Epidermal melanocyte (primary cell): ENCODE measurements at regions not wholly inside any gene's neighbourhood (a gene's known extent, or its start where the extent isn't known, plus 50 kb on each side); places are given as distances from the start of the nearest gene placed in this dataset.
"Not testable (repeated sequence)": the region's sequence is repeated elsewhere in the genome, so short reads cannot be mapped to it uniquely, and the experiment has no call there.

Source experiments
- DNase-seq: peaks from one replicate; pipeline ENCODE4 v3.0.0; 2011; ENCODE audit warnings: low spot score; ENCODE audit not compliant: insufficient read length

DNA sequence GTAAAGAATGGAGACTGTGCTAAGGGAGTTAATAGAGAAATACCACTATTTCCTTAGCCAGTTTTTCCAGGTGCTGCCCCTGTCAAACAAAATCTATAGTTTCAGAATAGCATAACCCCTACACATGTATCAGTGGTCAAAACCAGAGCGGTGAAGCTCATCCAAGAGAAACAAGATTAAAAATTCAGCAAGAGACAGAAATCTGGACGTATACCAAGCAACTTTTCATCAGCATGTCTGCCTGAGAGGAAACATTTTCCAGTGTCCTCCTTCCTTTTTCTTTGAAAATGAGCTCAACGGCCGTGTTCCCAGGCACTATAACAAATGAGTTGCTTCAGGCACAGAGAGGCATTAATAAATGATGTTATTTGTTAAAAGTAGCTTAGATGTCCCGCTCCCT, 416.5 kb downstream of the BCKDHB start:
- no peak for DNase-seq

DNA sequence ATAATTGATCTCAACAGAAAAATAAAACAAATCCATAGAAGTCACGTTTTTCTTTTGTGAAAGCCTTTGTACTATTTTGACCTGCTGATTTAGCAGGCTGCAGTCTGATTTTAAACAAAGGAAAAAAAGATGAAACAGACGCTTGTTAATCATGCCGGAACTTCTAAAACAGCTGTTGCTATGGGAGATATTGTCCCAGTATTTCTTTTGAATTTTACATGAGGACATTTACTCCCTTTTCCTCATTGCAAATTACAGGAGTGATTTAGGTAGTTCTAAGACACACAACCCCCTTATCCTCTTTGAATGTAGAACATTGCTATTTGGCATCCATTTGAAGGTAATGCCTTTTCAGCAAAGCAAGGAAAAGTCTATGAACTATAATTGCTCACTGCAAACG, 416.1 kb downstream of the BCKDHB start:
- DNase-seq, result no peak

DNA sequence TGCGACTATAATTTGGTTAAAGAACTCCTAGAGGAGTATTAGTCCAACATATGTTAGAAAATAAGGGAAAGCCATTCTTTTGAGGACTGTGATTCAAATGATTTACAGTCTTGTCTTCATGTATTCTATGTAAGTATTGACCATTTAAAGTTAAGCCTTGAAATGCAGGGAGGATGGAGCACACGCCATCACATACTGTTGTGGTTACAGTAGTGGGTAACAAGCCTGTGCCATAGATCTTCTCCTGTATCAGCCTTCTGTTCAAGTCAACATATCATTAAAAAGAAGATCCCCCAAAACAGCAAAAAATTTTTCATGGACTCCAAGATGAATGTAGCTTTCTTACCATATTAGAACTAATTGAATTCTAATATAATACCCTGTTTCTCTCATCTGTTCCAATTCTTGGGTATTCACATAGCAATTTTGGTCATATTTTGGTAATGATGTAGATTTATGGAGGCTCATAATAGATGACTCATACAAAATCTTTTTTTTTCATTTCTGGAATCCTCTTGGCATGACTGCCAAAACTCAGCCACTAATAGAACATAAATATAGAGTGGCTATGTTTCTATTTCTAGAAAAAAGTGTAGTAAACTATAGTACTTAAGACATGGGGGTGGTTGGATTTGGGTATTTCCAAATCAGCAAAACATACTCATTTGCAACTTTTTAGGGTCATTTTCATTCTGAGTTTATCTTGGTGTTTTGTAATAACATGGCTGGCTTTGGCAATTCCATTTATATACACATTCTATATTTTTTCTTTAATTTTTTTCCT, 413.5 kb downstream of the BCKDHB start:
- DNase-seq, result no peak

DNA sequence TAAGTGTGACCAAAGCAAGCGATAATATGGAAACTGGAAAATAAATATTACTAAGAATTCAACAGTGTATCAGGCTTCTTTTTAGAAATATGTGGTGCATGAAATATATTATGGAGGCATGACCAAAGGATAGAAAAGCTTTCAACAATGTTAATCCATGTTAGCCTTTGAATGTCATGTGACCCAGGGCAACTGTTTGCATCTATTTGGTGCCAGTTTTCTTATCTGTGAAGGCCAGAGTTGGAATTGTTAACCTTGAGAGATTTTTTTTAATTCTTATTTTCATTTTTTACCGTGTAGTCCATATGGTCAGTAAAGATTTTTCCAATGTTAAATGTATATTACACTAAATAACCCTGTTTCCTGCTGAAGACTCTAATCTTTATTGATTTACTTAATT, 411.1 kb downstream of the BCKDHB start:
- DNase-seq, result no peak

DNA sequence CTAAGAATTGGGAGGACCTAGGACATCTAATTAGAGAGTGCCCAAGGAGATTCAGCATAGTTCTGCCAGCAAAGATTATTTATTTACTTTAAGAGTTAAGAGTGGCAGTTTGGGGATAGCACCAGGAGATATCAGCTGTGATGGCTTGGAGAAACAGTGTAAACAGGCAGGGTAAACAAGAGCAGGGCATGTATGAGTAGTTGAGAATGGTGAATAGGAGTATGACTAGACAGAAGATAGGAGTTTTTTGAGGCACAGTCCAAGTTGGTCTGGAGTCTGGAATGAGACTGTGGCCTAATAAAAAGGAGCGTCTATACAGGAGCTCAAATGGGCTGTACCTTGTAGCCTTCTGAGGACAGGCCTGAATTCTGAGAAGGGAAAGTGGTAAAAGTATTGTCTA, 404.1 kb downstream of the BCKDHB start:
- DNase-seq, result not testable (repeated sequence)

DNA sequence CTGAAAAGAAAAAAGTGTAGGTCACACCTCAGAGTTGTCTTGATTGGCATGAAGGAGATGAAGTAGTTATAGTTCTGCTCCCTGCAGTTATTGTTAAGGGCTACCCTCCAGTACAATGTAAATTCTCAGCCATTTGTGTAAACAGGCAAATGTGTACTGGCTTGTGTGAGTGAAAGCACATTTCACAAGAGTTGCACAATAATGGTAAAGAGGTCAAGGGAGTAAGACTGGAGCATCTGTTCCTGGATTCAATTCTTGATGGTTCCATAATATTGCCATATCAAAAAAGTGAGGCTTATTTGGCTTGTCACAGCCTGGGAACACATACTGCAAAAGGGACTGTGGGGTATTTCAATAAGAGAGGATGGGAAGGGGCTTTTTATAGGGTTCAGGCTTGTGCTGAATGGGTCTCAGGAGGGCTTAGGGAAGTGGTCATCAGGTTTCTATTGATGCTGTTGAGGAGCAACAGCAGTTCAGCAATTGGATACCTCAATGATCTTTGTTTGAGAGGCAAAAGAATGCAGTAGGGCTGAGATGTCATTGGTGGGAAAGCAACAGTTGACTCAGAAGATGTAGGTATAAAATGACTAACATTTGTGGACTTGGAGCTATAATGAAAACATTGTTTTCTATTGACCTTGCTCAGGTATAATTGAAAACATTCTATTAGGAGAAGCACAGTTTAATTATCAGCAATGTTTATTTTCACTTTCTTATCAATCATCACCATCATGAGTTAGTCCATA, 402.6 kb downstream of the BCKDHB start:
- no peak for DNase-seq

DNA sequence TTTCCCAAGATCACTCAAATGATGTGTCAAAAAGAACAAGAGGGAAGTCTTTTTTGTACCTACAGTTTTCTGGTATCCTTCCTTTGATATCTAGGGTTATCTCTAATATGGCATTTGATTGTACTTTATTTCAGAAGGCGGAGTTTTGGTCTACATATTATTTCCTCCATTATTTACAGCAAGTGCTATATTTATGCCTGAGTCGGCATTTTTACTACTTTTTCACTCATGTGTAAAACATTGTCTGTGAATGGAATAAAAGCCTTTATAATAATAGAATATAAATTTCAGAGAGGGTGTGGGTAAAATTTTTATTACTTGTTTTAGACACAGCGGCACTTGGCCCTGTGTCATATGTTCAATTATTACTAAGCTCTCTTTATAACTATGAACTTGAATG, 398.4 kb downstream of the BCKDHB start:
- no peak for DNase-seq

DNA sequence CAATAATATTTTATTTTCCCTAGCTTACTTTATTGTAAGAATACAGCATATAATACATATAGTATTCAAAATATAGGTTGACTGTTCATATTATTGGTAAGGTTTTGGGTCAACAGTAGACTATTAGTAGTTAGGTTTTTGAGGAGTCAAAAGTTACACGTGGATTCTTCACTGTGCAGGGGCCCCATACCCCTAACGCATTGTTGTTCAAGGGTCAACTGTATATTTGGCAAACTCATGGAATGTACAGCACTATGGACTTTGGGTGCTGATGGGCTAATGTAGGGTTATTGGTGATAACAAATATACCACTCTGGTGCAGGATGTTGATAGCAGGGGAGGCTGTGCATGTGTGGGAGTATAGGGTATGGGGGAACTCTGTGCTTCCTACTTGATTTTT, 397.2 kb downstream of the BCKDHB start:
- DNase-seq, result no peak

DNA sequence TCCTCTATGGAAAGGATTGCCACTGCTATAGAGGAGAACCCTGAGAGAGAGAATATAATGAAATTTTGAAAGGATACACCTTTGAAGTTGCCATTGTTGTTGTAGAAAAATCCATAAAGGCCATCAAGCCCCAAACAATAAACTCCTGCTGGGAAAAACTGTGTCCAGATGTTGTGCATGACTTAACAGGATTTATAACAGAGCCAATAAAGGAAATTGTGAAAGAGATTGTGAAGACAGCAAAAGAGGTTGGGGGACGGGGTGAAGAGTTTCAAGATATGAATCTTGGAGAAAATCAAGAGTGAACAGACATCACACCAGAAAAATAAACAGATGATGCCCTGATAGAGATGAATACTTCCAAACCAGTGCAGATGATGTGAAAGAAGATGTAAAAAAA, 396.4 kb downstream of the BCKDHB start:
- no peak for DNase-seq

DNA sequence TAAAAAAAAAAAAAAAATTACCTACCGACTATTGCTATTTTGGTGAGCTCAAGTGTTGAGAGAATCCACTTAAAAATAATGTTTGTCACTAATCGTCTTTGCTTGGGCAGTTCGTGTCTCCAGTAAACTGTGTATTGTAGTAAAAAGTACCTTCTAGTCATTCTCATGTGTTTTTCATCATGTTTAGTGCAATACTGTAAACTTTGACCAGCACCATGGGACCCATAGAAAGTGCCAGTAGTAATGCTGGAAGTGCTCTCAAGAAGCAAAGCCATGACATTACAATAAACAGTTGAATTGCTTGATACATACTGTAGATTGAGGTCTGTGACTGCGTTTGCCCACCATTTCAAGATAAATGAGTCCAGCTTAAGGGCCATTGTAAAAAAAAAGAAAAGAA, 395.2 kb downstream of the BCKDHB start:
- DNase-seq, result no peak

DNA sequence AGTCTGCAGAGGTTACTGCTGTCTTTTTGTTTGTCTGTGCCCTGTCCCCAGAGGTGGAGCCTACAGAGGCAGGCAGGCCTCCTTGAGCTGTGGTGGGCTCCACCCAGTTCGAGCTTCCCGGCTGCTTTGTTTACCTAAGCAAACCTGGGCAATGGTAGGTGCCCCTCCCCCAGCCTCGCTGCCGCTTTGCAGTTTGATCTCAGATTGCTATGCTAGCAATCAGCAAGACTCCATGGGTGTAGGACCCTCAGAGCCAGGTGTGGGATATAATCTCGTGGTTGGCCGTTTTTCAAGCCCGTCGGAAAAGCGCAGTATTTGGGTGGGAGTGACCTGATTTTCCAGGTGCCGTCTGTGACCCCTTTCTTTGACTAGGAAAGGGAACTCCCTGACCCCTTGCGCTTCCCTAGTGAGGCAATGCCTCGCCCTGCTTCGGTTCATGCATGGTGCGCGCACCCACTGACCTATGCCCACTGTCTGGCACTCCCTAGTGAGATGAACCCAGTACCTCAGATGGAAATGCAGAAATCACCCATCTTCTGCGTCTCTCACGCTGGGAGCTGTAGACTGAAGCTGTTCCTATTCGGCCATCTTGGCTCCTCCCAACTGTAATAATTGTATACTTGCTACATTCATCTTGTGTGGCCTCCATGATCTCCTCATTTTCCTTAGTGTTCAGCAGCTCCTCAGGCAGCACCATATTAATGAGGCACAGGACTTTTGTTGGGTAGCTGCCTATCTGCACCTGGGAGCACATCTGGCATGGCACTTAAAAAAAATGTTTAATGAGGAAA, 391.4 kb downstream of the BCKDHB start:
- not testable (repeated sequence) for DNase-seq

DNA sequence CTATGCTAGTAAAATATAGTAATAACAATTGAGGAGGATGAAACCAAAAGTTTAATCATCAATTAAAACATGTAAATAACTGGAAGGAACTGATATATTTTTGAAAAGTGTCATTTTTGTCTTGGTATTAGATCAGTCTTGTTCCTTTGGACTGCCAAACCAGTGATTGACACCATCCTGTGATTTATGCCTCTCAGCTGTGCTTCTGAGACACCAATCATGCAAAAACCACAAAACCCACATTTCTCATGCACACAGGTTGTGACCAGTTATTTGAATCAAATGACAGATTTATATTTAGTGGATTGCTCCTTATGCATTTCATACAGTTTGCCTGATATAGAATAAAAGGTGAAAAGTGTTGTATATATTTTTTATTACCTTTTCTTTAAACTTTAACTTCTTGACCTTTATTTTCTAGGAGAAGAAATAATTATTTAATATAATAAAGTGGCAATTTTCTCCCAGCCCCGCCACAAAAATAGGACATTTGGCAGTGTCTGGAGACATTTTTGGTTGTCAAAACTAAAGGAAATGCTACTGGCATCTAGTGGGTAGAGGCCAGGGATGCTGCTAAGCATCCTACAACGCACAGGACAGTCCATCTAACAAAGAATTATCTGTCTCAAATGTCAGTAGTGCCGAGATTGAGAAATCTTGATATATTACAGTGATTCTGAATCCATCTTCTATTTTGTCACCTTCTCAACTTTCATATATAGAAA, 383.6 kb downstream of the BCKDHB start:
- no peak for DNase-seq

DNA sequence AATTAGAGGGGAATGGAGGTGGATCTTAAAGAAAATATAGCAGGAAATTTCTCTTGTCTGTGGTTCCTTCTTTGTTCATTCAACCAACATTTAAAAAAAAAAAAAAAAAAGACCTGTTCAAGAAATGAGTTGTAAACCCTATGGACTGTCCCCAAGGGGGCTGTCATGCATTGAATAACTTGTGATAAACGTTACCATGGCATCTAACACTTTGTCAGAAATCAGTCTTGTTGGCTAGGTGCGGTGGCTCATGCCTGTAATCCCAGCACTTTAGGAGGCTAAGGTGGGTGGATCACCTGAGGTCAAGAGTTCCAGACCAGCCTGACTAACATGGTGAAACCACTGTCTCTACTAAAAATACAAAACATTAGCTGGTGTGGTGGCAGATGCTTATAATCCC, 381.7 kb downstream of the BCKDHB start:
- no peak for DNase-seq

DNA sequence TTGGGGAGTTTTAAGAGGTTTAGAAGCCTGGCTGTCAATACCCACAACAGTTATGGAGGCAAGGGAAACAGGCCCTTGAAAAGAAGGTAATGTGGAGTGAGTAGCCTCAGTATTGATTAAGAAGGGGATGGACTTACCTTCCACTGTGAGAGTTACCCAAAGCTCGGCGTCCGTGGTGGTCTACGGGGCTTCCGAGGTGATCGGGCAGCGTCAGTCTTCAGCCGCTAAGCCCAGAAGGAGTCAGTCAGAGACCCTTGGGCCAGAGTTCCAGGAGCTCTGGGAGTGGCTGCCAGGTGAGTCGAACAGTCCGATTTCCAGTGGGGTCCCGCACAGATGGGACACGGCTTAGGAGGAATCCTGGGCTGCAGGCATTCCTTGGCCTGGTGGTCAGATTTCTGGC, 379.0 kb downstream of the BCKDHB start:
- DNase-seq, result not testable (repeated sequence)

DNA sequence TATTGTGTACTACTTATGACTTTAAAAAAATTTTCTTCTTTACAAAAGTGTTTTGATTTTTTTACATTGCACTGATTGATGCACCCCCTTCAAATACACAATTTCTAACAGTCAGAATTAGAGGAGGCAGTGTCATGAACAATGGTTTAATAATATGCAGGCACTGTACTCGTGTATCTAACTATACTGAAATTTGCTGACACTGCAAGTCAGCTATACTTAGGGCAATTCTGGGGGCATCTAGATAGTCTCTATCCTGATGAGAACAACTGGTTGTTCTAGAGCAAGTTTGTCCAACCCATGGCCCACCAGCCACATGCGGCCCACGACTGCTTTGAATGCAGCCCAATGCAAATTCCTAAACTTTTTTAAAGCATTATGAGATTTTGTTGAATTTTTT, 375.6 kb downstream of the BCKDHB start:
- DNase-seq, result no peak

DNA sequence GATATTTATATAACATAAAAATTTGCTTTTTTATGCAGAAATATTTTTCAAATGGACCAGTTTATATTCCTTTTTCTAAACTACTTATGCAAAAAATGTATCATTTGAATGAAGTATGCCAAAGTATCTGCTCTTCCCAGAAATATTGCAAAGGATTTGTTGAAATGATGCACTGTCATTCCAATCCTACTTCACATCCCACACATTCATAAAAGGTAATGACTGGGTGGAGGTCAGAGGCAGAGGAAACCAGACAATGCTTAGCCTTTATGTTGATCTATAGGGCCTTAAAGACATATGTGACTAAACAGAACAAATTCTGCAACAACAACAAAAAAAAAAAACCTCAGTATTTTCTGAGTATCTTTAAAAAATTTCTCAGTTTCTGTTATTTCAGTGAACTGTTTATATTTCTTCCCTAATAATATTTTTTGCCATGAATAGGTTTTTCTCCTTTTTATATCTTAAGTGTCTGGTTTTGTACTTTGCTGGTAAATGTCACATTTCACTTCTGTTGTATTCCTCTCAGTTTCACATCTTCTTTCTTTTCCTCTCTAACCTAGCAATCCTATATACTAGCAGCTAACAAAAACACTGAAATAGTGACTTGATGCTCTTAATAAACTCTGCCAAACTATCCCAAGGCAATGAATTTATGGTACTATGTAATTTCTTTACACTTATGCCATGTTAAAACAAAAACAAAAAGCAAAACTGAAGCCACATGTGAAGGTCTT, 374.1 kb downstream of the BCKDHB start:
- DNase-seq, result no peak

DNA sequence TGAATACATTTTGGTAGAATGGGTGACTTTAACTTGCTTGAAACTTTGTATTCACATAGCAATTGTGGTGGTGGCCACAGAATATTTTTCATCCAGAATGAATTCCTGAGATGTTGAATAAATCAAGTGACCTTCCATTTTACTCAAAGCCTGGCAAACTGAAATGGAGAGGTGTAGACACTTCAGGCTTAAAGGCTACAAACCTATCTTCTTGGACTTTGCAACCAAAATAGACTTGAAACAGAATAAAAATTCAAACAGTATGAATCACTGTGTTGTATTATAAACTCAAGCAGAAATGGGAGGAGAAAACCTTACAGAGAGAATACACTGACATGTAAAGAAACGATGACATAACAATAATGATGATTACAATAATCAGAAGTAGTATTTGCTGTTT, 371.6 kb downstream of the BCKDHB start:
- no peak for DNase-seq

DNA sequence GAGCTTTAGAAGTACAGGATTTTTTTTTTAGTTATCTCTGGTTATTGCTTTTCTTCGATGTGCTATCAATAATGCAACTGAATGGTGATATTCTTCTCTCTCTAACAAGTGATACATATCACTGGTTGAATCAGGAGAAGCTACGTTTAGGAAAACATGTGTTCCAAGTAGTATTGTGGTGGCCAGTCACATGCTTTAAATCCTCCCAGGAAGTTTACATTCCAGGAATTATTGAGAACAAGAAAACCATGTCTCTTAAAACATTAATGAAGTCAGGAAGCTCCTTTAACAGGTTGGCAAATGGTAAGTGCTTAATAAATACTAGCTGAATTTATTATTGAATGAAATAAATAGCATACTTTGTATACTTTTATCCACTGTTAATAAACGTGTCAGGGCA, 371.1 kb downstream of the BCKDHB start:
- DNase-seq, result no peak

DNA sequence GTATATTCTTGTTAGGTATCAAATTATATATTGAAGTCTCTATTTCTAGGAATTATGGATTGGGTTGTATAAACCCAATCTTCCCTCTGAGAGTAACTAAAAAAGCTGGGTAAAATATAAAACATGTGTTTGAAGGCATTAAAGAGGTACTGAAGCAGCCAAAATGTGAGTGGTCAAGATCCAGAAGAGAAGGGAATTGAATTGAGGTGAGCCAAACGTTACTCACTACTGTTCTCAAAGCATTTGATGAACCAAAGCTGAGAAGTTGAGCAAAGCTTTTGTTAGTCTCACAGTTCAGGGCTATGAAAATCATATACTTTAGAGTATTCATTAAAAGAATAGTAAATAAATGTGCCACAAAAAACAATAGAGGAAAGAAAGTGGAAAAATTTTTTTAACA, 365.8 kb downstream of the BCKDHB start:
- DNase-seq, result no peak

DNA sequence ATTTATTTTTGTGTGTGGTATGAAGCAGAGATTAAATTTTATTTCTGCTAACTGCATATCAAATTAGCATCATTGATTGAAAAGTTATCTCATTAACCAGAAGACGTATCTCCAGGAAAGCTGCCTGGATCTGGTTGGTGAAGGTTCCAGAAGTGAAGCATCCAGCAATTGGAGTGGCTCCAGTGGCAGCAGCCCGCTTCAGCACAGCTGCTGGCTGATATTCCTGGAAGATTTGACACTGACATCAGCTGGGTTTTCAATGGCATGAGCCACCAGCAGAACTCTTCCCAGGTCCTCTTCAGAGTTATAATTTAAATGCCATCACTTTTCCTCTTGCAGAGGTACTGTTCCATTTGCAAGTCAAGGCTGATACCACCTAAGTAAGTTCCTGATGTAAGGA, 363.5 kb downstream of the BCKDHB start:
- no peak for DNase-seq

DNA sequence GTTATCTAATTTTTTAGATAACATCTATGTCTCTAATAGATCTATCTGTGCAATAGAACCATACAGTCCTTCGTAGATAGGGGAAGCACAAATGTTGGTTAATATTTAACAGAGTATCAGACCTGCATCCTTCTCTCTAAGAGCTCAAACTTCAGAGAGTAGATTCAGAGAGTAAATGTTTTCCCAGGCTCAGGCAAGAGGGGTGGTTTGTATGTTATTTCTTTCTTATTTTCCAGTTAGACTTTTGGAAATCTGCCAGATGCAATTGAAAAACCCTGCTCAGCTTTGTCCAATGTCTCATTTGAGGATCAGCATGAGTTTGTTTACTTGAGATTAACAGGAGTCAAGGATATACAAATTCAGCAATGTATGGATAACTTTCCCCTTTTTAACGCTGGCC, 361.9 kb downstream of the BCKDHB start:
- DNase-seq, result no peak
